ENCODE measurements at regions not wholly inside any gene's neighbourhood (a gene's known extent, or its start where the extent isn't known, plus 50 kb on each side); places are given as distances from the start of the nearest gene placed in this dataset.

DNA sequence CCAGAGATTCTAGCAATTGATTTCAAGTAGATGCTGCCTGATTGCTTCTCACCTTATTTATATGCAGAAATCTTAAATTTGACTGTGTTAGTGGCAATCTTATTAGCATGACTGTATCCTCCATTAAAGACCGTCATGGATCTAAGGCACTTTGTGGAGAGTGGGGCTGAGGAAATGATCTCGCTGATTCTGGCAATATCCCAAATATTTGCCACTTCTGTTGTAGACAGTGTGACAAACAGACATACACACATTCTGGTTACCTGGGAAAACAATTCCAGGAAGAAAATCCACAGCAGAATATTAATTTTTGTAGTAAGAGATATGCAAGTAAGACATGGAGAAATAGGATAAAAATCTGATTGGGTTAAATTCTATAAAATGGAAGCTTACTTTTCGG is 269.0 kb upstream of the G2E3 start:
- Histone ChIP-seq H3K9me3 (ENCODE audit: control insufficient read depth, insufficient read depth, low read length) (no peaks in the 10 kb centered on the region), H3K4me3 (ENCODE audit: low read depth, low read length) (no peak overlapping the region), H3K27ac (ENCODE audit: low read depth, low read length) (no peak overlapping the region), H3K27me3 (ENCODE audit: control insufficient read depth, insufficient read depth, low read length) (no peaks in the 10 kb centered on the region)
- no peak for DNase-seq (ENCODE audit: low read depth, low spot score)
- TF ChIP-seq, protein P1, sequence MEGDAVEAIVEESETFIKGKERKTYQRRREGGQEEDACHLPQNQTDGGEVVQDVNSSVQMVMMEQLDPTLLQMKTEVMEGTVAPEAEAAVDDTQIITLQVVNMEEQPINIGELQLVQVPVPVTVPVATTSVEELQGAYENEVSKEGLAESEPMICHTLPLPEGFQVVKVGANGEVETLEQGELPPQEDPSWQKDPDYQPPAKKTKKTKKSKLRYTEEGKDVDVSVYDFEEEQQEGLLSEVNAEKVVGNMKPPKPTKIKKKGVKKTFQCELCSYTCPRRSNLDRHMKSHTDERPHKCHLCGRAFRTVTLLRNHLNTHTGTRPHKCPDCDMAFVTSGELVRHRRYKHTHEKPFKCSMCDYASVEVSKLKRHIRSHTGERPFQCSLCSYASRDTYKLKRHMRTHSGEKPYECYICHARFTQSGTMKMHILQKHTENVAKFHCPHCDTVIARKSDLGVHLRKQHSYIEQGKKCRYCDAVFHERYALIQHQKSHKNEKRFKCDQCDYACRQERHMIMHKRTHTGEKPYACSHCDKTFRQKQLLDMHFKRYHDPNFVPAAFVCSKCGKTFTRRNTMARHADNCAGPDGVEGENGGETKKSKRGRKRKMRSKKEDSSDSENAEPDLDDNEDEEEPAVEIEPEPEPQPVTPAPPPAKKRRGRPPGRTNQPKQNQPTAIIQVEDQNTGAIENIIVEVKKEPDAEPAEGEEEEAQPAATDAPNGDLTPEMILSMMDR (IDR thresholded peaks at IDR 0.05; ENCODE audit: low read depth, low read length) = no peak
- ChIA-PET POLR2A (no interaction called here), CTCF (interaction anchor here (4.9 kb wide), 1 partner anchor 19 kb away, joined by 29 read pairs; no protein-coding TSS in a partner anchor)

DNA sequence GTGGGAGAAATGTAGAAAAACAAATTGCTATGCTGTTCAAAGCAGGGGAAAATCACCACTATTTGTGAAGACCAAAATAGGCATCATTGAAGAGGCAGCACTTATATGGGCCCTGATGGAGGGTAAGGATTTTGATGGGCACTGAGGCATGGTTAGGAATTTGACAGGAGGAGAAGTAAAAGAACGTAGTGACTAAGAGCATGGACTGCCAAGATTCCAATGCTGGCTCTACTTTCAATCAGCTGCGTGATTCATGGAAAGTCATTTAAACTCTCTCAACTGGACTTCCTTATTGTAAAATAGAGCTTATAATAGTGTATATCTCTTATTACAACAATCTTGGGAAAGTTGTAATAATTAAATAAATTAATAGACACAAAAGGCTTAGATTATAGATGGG is 267.7 kb upstream of the G2E3 start:
- TF ChIP-seq, protein P1 (IDR thresholded peaks at IDR 0.05; ENCODE audit: low read depth, low read length) = no peak
- no peak overlapping the region for H3K4me3 ChIP-seq (ENCODE audit: low read depth, low read length)
- no peaks in the 10 kb centered on the region for H3K27me3 ChIP-seq (ENCODE audit: control insufficient read depth, insufficient read depth, low read length)
- CTCF ChIA-PET = interaction anchor here (3.5 to 4.9 kb wide), 2 partner anchors 7 to 21 kb away, joined by 19 to 29 read pairs; no protein-coding TSS in a partner anchor
- no peak overlapping the region for H3K27ac ChIP-seq (ENCODE audit: low read depth, low read length)
- POLR2A ChIA-PET = no interaction called here
- DNase-seq (ENCODE audit: low read depth, low spot score) = no peak
- H3K9me3 ChIP-seq (ENCODE audit: control insufficient read depth, insufficient read depth, low read length) = no peaks in the 10 kb centered on the region

DNA sequence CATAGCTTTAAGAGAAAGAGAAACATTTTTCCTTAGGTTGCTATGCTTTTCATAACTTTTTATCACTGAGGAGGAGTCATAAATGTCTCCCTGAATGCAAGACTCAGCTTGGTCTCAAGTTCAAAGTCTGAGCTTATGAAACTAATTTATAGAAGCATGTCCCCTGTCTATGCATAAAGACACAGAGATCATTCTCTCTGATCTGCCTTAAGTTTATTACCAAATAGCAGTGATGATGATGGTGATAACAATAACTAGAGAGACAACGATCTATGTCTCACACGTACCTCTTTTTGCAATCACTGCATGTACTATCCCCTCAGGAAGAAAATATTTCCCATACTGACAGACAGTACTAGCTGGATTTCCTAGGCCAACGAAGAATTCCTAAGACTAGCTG is 266.4 kb upstream of the G2E3 start:
- DNase-seq (ENCODE audit: low read depth, low spot score) = no peak

DNA sequence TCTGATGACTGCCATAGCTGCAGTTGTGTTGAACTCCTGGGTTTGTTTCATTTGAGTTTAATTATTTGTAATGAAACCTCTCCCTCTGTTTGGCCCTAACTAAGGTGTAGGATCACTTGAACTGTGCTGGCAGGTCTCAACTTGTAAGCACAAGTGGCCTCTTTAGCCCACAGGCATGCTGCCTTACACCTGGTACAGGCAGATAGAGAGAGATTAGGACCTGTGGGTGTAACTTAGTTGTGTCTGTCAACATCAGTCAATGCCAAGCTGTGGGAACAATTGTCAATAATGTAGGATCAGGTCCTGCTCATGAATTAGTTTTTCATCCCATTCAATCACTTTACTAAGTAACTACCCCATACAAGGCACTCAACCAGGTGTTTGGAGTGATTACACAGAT is 263.0 kb upstream of the G2E3 start:
- ChIA-PET CTCF (no interaction called here), POLR2A (no interaction called here)
- Histone ChIP-seq H3K27ac (ENCODE audit: low read depth, low read length) (no peak overlapping the region), H3K27me3 (ENCODE audit: control insufficient read depth, insufficient read depth, low read length) (no peaks in the 10 kb centered on the region), H3K9me3 (ENCODE audit: control insufficient read depth, insufficient read depth, low read length) (no peaks in the 10 kb centered on the region), H3K4me3 (ENCODE audit: low read depth, low read length) (no peak overlapping the region)
- DNase-seq (ENCODE audit: low read depth, low spot score) = no peak
- TF ChIP-seq, protein P1 (IDR thresholded peaks at IDR 0.05; ENCODE audit: low read depth, low read length) = no peak

More for the DNA sequence above, 266.4 kb upstream of the G2E3 start:
- Histone ChIP-seq H3K27ac (ENCODE audit: low read depth, low read length) (no peak overlapping the region), H3K27me3 (ENCODE audit: control insufficient read depth, insufficient read depth, low read length) (no peaks in the 10 kb centered on the region), H3K4me3 (ENCODE audit: low read depth, low read length) (no peak overlapping the region), H3K9me3 (ENCODE audit: control insufficient read depth, insufficient read depth, low read length) (no peaks in the 10 kb centered on the region)
- ChIA-PET CTCF (interaction anchor here (3.5 to 4.9 kb wide), 2 partner anchors 9 to 22 kb away, joined by 19 to 29 read pairs; no protein-coding TSS in a partner anchor), POLR2A (no interaction called here)
- TF ChIP-seq, protein P1 (IDR thresholded peaks at IDR 0.05; ENCODE audit: low read depth, low read length) = no peak

DNA sequence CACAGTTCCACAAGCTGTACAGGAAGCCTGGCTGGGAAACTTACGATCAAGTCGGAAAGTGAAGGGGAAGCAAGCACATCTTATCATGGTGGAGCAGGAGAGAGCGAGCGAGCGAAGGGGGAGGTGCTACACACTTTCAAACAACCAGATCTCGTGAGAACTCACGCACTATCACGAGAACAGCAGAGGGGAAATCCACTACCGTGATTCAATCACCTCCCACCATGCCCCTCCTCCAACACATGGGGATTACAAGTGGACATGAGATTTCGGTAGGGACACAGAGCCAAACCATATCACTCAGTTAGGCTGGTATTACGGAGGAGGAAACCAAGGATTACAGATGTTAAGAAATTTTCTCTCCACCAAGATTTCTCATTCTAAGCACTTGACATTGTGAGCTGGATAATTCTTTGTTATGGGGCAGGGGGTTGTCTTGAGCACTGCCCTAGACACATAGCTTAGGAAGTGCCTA is 262.0 kb upstream of the G2E3 start:
- DNase-seq (ENCODE audit: low read depth, low spot score) = no peak
- Histone ChIP-seq H3K9me3 (ENCODE audit: control insufficient read depth, insufficient read depth, low read length) (no peaks in the 10 kb centered on the region), H3K27me3 (ENCODE audit: control insufficient read depth, insufficient read depth, low read length) (no peaks in the 10 kb centered on the region), H3K4me3 (ENCODE audit: low read depth, low read length) (no peak overlapping the region), H3K27ac (ENCODE audit: low read depth, low read length) (no peak overlapping the region)
- CTCF ChIA-PET = interaction anchor here (1.1 kb wide), 1 partner anchor 13 kb away, joined by 5 read pairs; no protein-coding TSS in a partner anchor
- TF ChIP-seq, protein P1 (IDR thresholded peaks at IDR 0.05; ENCODE audit: low read depth, low read length) = no peak
- POLR2A ChIA-PET = no interaction called here

Data from AG04450 (cell line).